AG04450 (cell line): ENCODE measurements at regions not wholly inside any gene's neighbourhood (a gene's known extent, or its start where the extent isn't known, plus 50 kb on each side); places are given as distances from the start of the nearest gene placed in this dataset.

Experiments
- CTCF ChIA-PET: fragments of 300-600, 350-600 bp; formaldehyde crosslinking; extraction: SDS; loops from one replicate; lab custom pipeline; 2022; ENCODE audit warnings: antibody characterized with exemption, inconsistent platforms; lab: Charles Lee
- POLR2A ChIA-PET: fragments of 350-600 bp; formaldehyde crosslinking; extraction: SDS; loops from one replicate; lab custom pipeline; 2021; ENCODE audit warnings: antibody characterized with exemption, inconsistent platforms; lab: Yijun Ruan, JAX
- DNase-seq: peaks from one replicate; pipeline ENCODE4 v3.0.0-alpha.2; 2011; ENCODE audit warnings: low read depth, low spot score
- H3K27ac ChIP-seq: one replicate; pipeline ENCODE4 v1.5.1; 2012; ENCODE audit warnings: low read depth, low read length, control low read depth
- H3K27me3 ChIP-seq: one replicate; pipeline ENCODE4 v1.6.0; 2012; ENCODE audit warnings: low read length; ENCODE audit not compliant: control insufficient read depth, insufficient read depth
- H3K4me3 ChIP-seq: 2 replicates; pipeline ENCODE4 v1.5.1; 2011; ENCODE audit warnings: mild to moderate bottlenecking, low read depth, low read length, control low read depth
- H3K9me3 ChIP-seq: 2 replicates; pipeline ENCODE4 v1.5.1; 2012; ENCODE audit warnings: low read length; ENCODE audit not compliant: control insufficient read depth, insufficient read depth
- TF ChIP-seq, protein P1 (sequence below): IDR thresholded peaks from 2 replicates; pipeline ENCODE4 v1.5.1; 2011; ENCODE audit warnings: low read depth, low read length, control low read depth, inconsistent platforms

DNA sequence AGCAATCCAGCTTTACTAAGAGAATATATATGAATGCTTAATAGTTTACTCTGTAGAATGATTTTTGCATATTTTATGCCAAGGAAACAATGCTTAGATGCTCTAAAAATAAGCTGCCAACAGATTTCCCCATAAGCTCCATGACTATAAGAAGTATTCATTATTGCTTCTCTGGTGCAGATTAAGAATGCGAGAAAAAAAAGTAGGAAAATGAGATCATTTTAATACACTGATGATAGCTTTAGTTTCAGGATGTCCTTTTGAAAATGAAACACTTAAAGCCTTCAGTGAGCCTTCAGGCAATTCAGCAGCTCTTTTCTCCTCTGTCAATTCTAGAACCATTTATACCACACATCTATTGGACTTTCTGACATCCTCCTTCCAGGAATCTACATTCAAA, 735.0 kb upstream of the POT1 start:
- CTCF ChIA-PET, result no interaction called here
- Histone ChIP-seq H3K4me3 (no peak overlapping the region), H3K27me3 (no peaks in the 10 kb centered on the region), H3K27ac (no peak overlapping the region), H3K9me3 (peaks cover 8% of the 10 kb centered on the region; the same call in 1 of the 2 replicates)
- POLR2A ChIA-PET, result no interaction called here
- TF ChIP-seq, protein P1, sequence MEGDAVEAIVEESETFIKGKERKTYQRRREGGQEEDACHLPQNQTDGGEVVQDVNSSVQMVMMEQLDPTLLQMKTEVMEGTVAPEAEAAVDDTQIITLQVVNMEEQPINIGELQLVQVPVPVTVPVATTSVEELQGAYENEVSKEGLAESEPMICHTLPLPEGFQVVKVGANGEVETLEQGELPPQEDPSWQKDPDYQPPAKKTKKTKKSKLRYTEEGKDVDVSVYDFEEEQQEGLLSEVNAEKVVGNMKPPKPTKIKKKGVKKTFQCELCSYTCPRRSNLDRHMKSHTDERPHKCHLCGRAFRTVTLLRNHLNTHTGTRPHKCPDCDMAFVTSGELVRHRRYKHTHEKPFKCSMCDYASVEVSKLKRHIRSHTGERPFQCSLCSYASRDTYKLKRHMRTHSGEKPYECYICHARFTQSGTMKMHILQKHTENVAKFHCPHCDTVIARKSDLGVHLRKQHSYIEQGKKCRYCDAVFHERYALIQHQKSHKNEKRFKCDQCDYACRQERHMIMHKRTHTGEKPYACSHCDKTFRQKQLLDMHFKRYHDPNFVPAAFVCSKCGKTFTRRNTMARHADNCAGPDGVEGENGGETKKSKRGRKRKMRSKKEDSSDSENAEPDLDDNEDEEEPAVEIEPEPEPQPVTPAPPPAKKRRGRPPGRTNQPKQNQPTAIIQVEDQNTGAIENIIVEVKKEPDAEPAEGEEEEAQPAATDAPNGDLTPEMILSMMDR, result no peak
- no peak for DNase-seq

DNA sequence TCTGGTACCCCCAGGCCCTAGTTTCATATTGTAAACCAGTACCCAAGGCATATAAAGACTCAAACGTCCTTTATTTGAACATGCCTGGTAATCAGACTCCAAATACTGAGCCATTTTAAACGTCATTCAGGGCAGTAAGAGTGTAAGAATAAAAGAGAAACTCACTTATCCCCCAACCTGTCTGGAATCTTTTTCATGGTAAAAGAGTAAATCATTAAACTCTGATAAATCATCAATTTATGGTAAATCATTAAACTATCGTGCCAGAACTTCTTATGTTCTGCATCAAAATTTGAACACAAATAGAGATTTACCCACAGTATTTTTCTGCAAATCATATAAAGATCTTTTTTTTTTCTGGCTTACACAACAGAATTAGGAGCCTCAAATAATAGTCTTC, 734.3 kb upstream of the POT1 start:
- Histone ChIP-seq H3K27me3 (no peaks in the 10 kb centered on the region), H3K27ac (no peak overlapping the region), H3K9me3 (peaks cover 8% of the 10 kb centered on the region; the same call in 1 of the 2 replicates), H3K4me3 (no peak overlapping the region)
- CTCF ChIA-PET, result no interaction called here
- POLR2A ChIA-PET, result no interaction called here
- TF ChIP-seq, protein P1, result no peak
- DNase-seq, result no peak

DNA sequence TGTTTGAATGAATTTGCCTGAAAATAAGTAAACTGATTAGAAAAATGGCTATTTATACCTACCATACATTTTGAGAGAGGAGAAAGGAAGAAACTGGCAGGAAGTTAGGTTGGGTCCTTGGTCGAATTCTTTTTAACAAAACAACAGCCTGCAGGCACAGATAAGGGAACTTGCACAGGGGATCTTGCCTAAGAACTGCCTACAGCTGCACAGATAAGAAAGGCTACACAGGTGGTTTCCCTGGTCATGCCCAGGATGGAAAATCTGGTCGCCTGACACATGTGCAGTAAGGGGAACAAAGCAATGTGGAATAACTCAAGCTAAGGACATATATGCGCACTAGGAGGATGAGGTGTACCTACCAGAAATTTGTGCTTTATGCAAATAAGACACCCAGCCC, 732.1 kb upstream of the POT1 start:
- no peak for DNase-seq
- CTCF ChIA-PET, result no interaction called here
- POLR2A ChIA-PET, result no interaction called here
- Histone ChIP-seq H3K27ac (no peak overlapping the region), H3K9me3 (peaks cover 8% of the 10 kb centered on the region; the same call in 1 of the 2 replicates), H3K27me3 (no peaks in the 10 kb centered on the region), H3K4me3 (no peak overlapping the region)
- TF ChIP-seq, protein P1, result no peak

DNA sequence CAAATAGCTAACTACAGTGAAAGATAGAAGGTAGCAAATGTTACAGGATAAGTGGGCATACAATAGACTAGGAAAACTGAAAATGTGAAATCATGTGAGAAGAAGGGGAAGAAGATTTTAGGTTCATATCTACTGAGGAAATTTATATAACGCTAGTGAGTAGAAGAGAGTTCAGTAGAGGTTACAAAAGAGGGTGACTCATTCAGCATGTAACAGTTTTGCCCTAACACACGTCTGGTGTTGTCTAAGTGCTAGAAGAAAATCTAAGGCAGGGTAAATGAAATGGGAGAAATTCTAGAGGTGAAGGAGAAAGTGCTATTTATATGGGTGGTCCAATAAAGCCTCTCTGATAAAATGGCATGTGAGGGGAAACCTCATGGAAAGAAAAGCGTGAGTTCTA, 731.4 kb upstream of the POT1 start:
- peaks cover 8% of the 10 kb centered on the region; the same call in 1 of the 2 replicates for H3K9me3 ChIP-seq
- TF ChIP-seq, protein P1, result no peak
- H3K4me3 ChIP-seq, result no peak overlapping the region
- POLR2A ChIA-PET, result no interaction called here
- no peak for DNase-seq
- CTCF ChIA-PET, result no interaction called here
- no peak overlapping the region for H3K27ac ChIP-seq
- no peaks in the 10 kb centered on the region for H3K27me3 ChIP-seq

DNA sequence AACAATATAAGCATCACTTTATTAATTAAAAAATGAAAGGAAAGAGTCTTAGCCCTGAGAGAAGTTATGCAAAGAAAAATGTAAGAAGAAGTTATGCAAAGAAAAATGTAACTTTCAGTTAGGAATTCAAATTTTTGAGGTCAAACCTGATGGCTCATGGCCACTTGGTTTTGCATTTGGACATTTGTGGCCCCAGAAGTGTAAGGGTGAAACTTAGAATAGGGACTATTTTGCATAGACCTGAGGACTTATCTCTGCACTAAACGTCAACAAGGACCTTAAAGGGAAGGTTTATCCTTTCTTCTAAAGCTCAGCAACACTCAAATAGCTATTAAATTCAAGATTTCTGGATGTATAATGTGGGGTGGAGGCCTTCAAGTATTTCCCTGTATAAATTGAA, 724.5 kb upstream of the POT1 start:
- H3K27ac ChIP-seq, result no peak overlapping the region
- TF ChIP-seq, protein P1, result no peak
- no peak overlapping the region for H3K4me3 ChIP-seq
- CTCF ChIA-PET, result no interaction called here
- H3K9me3 ChIP-seq, result peaks cover 5% of the 10 kb centered on the region; the same call in 1 of the 2 replicates
- H3K27me3 ChIP-seq, result no peaks in the 10 kb centered on the region
- POLR2A ChIA-PET, result no interaction called here
- no peak for DNase-seq
